ENCODE measurements at regions not wholly inside any gene's neighbourhood (a gene's known extent, or its start where the extent isn't known, plus 50 kb on each side); places are given as distances from the start of the nearest gene placed in this dataset.

DNA sequence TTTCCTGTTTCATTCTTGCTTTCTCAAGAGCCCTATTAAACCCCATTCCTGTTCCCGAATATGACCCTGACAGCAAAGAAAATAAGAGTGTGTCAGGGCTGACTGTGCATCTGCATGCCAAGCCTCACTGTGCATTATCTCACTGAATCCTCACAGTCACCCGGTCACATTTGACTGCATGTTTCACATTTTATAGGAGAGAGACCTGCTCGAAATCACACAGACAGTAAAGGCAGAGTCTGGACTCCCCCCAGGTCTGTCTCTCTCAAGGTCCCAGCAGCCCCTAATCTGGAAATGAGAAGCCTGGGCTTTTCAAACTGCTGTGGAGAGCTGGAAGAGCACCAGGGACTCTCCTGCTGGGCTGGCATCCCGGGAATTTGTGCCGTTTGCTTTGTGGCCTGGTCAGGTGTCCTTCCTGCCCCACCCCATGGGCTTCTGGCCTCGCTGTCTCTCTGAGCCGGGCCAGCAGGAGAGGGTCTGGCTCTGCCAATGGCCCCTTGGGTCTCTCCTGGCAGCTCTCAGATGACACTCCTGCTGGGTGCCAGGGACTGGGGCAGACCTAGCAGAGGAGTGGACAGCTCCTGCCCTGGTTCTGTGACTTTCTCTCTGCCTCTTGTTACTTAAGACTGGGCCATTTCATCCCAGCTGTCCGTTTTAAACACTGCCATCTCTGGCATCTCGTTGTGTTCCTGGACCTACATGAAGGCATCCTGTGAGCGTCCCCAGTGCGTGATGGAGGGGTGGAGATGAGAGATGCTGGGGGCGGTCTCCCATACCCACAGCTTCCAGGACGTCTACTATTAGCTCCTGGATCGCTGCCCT, 173.6 kb downstream of the ARHGAP12 start:
- no peak overlapping the region for H3K4me3 ChIP-seq (ENCODE audit: low read depth, low read length)

GRCh38 chr10:31753681-31754080, 174.9 kb downstream of the ARHGAP12 start:
- no peak overlapping the region for H3K4me3 ChIP-seq (ENCODE audit: low read depth, low read length)
- TF ChIP-seq, protein P1, sequence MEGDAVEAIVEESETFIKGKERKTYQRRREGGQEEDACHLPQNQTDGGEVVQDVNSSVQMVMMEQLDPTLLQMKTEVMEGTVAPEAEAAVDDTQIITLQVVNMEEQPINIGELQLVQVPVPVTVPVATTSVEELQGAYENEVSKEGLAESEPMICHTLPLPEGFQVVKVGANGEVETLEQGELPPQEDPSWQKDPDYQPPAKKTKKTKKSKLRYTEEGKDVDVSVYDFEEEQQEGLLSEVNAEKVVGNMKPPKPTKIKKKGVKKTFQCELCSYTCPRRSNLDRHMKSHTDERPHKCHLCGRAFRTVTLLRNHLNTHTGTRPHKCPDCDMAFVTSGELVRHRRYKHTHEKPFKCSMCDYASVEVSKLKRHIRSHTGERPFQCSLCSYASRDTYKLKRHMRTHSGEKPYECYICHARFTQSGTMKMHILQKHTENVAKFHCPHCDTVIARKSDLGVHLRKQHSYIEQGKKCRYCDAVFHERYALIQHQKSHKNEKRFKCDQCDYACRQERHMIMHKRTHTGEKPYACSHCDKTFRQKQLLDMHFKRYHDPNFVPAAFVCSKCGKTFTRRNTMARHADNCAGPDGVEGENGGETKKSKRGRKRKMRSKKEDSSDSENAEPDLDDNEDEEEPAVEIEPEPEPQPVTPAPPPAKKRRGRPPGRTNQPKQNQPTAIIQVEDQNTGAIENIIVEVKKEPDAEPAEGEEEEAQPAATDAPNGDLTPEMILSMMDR (IDR thresholded peaks at IDR 0.05; ENCODE audit: insufficient read depth, low read length) = no peak
- DNase-seq (ENCODE audit: low read depth) = no peak

More for the DNA sequence above, 173.6 kb downstream of the ARHGAP12 start:
- TF ChIP-seq, protein P1 (IDR thresholded peaks at IDR 0.05; ENCODE audit: insufficient read depth, low read length) = no peak
- peak; percentile 40 for DNase-seq (ENCODE audit: low read depth)

DNA sequence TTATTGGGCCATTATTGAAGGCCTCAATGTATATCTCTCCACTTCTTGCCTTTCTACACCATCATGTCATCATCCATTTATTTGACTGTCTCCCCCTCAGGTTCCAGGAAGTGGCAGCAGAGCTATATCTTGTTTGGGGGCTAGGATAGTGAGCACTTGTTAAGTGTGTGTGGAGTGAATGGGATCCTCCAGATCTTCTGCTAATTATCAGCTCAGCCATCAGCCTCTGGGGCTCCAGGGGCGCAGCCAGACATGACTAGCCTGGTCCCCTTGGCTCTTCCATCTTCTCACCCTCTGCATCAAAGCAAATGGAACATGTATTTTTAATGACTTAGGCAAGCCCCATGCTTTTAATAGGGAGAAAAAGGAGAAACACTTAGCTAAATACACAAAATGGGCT, 176.5 kb downstream of the ARHGAP12 start:
- TF ChIP-seq, protein P1 (IDR thresholded peaks at IDR 0.05; ENCODE audit: insufficient read depth, low read length) = no peak
- DNase-seq (ENCODE audit: low read depth) = no peak
- H3K4me3 ChIP-seq (ENCODE audit: low read depth, low read length) = no peak overlapping the region

DNA sequence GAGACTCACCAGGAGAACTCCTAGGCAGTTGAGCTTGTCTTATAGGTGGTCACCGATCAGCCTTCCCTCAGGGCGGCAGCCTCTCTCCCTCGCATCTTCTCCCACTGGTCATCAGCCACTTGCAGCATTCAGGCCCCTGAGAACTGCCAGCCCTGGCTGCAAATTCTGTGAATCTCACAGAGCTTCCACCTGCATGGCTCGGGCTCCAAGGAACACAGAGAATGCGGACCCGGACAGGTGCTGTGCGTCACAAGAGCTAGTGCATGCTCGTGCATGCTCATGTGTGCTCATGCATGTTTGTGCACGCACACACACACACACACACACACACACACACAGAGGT, 176.9 kb downstream of the ARHGAP12 start:
- TF ChIP-seq, protein P1 (IDR thresholded peaks at IDR 0.05; ENCODE audit: insufficient read depth, low read length) = no peak
- no peak overlapping the region for H3K4me3 ChIP-seq (ENCODE audit: low read depth, low read length)
- no peak for DNase-seq (ENCODE audit: low read depth)

DNA sequence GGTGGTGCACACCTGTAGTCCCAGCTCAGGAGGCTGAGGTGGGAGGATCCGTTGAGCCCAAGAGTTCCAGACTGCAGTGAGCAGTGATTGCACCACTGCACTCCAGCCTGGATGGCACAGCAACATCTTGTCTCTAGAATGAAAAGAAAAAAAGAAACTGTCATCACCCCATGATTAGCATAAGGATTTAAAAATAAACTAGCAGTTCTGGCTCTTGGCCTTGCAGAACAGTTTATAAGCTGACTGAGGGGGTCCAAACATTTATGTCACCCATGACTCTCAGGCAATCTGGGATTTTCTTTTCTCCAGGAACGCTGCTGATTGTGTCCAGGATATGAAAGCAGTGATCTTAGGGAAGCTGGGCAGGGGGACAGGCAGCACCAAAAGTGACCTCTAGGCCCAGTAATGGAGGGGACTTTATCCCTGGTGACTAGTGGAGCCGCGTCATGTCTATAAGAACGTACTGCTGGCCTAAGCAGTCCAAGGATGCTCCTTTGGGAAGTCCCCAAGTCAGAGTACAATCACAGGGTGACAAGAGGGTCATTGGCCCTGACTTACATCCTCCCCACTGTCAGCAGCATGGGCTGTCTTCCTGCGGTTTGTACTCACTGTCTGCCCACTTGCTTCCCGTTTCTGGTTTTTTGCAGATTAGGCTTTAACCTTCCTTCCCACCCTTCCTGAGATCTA, 177.4 kb downstream of the ARHGAP12 start:
- H3K4me3 ChIP-seq (ENCODE audit: low read depth, low read length) = no peak overlapping the region
- DNase-seq (ENCODE audit: low read depth) = no peak
- TF ChIP-seq, protein P1 (IDR thresholded peaks at IDR 0.05; ENCODE audit: insufficient read depth, low read length) = no peak

DNA sequence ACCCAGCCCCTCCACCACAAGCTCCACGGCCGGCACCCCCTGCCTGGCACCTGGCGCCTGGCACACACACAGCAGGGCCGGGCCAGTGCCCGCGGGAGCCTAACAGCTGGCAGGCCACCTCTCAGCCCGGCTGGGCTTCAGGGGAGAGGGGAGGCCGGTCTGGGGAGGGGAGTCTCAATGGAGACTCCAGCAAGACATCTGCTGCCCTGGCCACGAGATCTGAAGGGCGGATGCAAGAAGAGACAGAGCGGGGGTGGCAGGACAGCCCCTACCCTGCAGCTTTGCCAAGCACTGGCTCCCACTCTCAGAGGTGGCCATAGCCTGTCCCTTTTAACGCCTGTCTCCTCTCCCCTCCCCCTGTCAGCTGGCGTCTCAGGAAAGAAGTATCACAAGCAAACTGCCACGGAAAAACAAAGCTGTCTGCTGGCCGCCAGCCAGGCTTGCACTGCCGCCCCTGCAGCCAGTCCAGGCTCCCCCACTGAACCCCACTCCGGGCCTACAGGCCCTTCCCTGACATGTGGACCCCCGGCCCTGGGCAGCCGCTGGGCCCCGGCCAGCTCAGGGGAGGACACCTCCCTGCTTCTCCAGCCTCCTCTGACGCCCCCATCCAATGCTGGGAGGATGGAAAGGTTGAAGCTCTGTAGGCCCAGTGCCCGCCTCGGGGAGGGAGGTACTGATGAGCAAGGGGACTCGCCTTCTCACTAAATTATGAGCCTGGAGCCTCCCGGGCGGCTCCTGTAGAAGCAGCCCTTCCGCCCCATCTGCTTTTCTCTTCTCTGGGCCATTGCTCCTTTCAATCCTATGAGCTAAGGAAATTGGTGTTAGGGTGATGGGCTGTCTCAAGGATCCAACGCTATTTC, 178.4 kb downstream of the ARHGAP12 start:
- no peak for DNase-seq (ENCODE audit: low read depth)

More for the DNA sequence above, 178.4 kb downstream of the ARHGAP12 start:
- TF ChIP-seq, protein P1 (IDR thresholded peaks at IDR 0.05; ENCODE audit: insufficient read depth, low read length) = no peak
- H3K4me3 ChIP-seq (ENCODE audit: low read depth, low read length) = no peak overlapping the region
